Esophagus squamous epithelium (tissue), 4 donors: ENCODE measurements at regions not wholly inside any gene's neighbourhood (a gene's known extent, or its start where the extent isn't known, plus 50 kb on each side); places are given as distances from the start of the nearest gene placed in this dataset.

Source experiments
- POLR2A ChIP-seq, 4 donors: fragments of 450-650 bp; IDR thresholded peaks; one replicate each; pipeline ENCODE4 v1.6.1; 2017; ENCODE audit warnings: antibody characterized with exemption in 4 of 4, mild to moderate bottlenecking in 4 of 4, moderate library complexity in 3 of 4
- TF ChIP-seq, protein P1 (sequence below), 6 experiments: fragments of 450-650 bp in 4 of 6; fragments of 200-600 bp in 2 of 6; sonication (generic) in 2 of 6; IDR thresholded peaks; one replicate each; pipeline ENCODE4 v1.5.1; 2016 to 2019; ENCODE audit warnings: antibody characterized with exemption in 6 of 6, mild to moderate bottlenecking in 4 of 6, moderate library complexity in 4 of 6

- no peak for TF ChIP-seq POLR2A (IDR thresholded peaks at IDR 0.05)
- TF ChIP-seq, protein P1, sequence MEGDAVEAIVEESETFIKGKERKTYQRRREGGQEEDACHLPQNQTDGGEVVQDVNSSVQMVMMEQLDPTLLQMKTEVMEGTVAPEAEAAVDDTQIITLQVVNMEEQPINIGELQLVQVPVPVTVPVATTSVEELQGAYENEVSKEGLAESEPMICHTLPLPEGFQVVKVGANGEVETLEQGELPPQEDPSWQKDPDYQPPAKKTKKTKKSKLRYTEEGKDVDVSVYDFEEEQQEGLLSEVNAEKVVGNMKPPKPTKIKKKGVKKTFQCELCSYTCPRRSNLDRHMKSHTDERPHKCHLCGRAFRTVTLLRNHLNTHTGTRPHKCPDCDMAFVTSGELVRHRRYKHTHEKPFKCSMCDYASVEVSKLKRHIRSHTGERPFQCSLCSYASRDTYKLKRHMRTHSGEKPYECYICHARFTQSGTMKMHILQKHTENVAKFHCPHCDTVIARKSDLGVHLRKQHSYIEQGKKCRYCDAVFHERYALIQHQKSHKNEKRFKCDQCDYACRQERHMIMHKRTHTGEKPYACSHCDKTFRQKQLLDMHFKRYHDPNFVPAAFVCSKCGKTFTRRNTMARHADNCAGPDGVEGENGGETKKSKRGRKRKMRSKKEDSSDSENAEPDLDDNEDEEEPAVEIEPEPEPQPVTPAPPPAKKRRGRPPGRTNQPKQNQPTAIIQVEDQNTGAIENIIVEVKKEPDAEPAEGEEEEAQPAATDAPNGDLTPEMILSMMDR (IDR thresholded peaks at IDR 0.05) = no peak
Measured at GRCh38 chr1:222373216-222373615, 174.7 kb downstream of the HHIPL2 start.
